ENCODE measurements at regions not wholly inside any gene's neighbourhood (a gene's known extent, or its start where the extent isn't known, plus 50 kb on each side); places are given as distances from the start of the nearest gene placed in this dataset.

- Histone ChIP-seq H3K4me3 (ENCODE audit: low read length) (no peak overlapping the region), H3K27me3 (ENCODE audit: control insufficient read depth, low read length) (no peaks in the 10 kb centered on the region), H3K9me3 (ENCODE audit: control insufficient read depth, insufficient read depth, low read length) (no peaks in the 10 kb centered on the region), H3K27ac (ENCODE audit: low read depth, low read length) (no peak overlapping the region), H3K79me2 (ENCODE audit: control insufficient read depth, low read length) (no peaks in the 10 kb centered on the region), H3K4me2 (ENCODE audit: low read length) (no peak overlapping the region), H4K20me1 (ENCODE audit: control insufficient read depth, insufficient read depth, low read depth, low read length) (no peaks in the 10 kb centered on the region), H3K4me1 (ENCODE audit: control insufficient read depth, low read length) (no peaks in the 10 kb centered on the region), H3K36me3 (ENCODE audit: control insufficient read depth, low read length) (no peaks in the 10 kb centered on the region), H3F3A (ENCODE audit: control insufficient read depth, insufficient read depth) (no peaks in the 10 kb centered on the region), H3K9me2 (replicated peaks; ENCODE audit: control insufficient read depth, low read length) (no peaks in the 10 kb centered on the region)
- TF ChIP-seq EZH2phosphoT487 (IDR thresholded peaks at IDR 0.05; ENCODE audit: borderline replicate concordance, low read length) (no peak), CTCF (IDR thresholded peaks at IDR 0.05; ENCODE audit: low read depth, low read length, poor library complexity, severe bottlenecking) (no peak)
Observed at GRCh38 chr2:19797243-19797810, 104.5 kb downstream of the TTC32 start.

- H3K27ac ChIP-seq (ENCODE audit: low read depth, low read length), result no peak overlapping the region
Observed at GRCh38 chr2:19796035-19796695, 105.6 kb downstream of the TTC32 start.

GRCh38 chr2:19793132-19793750, 108.5 kb downstream of the TTC32 start:
- no peaks in the 10 kb centered on the region for H3K9me2 ChIP-seq (replicated peaks; ENCODE audit: control insufficient read depth, low read length)
- no peaks in the 10 kb centered on the region for H3K79me2 ChIP-seq (ENCODE audit: control insufficient read depth, low read length)
- no peaks in the 10 kb centered on the region for H3K36me3 ChIP-seq (ENCODE audit: control insufficient read depth, low read length)
- no peaks in the 10 kb centered on the region for H3K4me1 ChIP-seq (ENCODE audit: control insufficient read depth, low read length)
- no peak for TF ChIP-seq CTCF (IDR thresholded peaks at IDR 0.05; ENCODE audit: low read depth, low read length, poor library complexity, severe bottlenecking)
- no peak for TF ChIP-seq EZH2phosphoT487 (IDR thresholded peaks at IDR 0.05; ENCODE audit: borderline replicate concordance, low read length)
- no peaks in the 10 kb centered on the region for H3K9me3 ChIP-seq (ENCODE audit: control insufficient read depth, insufficient read depth, low read length)
- H4K20me1 ChIP-seq (ENCODE audit: control insufficient read depth, insufficient read depth, low read depth, low read length), result no peaks in the 10 kb centered on the region
- H3F3A ChIP-seq (ENCODE audit: control insufficient read depth, insufficient read depth), result no peaks in the 10 kb centered on the region
- H3K4me3 ChIP-seq (ENCODE audit: low read length), result no peak overlapping the region
- H3K27ac ChIP-seq (ENCODE audit: low read depth, low read length), result no peak overlapping the region
- H3K27me3 ChIP-seq (ENCODE audit: control insufficient read depth, low read length), result no peaks in the 10 kb centered on the region
- no peak overlapping the region for H3K4me2 ChIP-seq (ENCODE audit: low read length)

More at GRCh38 chr2:19796035-19796695, 105.6 kb downstream of the TTC32 start:
- no peaks in the 10 kb centered on the region for H3K4me1 ChIP-seq (ENCODE audit: control insufficient read depth, low read length)
- no peaks in the 10 kb centered on the region for H3K9me3 ChIP-seq (ENCODE audit: control insufficient read depth, insufficient read depth, low read length)
- no peaks in the 10 kb centered on the region for H3K9me2 ChIP-seq (replicated peaks; ENCODE audit: control insufficient read depth, low read length)
- no peaks in the 10 kb centered on the region for H4K20me1 ChIP-seq (ENCODE audit: control insufficient read depth, insufficient read depth, low read depth, low read length)
- H3K27me3 ChIP-seq (ENCODE audit: control insufficient read depth, low read length), result no peaks in the 10 kb centered on the region
- TF ChIP-seq EZH2phosphoT487 (IDR thresholded peaks at IDR 0.05; ENCODE audit: borderline replicate concordance, low read length) (no peak), CTCF (IDR thresholded peaks at IDR 0.05; ENCODE audit: low read depth, low read length, poor library complexity, severe bottlenecking) (no peak)
- H3K4me3 ChIP-seq (ENCODE audit: low read length), result no peak overlapping the region
- H3F3A ChIP-seq (ENCODE audit: control insufficient read depth, insufficient read depth), result no peaks in the 10 kb centered on the region
- H3K79me2 ChIP-seq (ENCODE audit: control insufficient read depth, low read length), result no peaks in the 10 kb centered on the region
- no peak overlapping the region for H3K4me2 ChIP-seq (ENCODE audit: low read length)
- H3K36me3 ChIP-seq (ENCODE audit: control insufficient read depth, low read length), result no peaks in the 10 kb centered on the region

Measured in DOHH2 (cell line).